Hepatocyte (in vitro differentiated cells): ENCODE measurements at regions not wholly inside any gene's neighbourhood (a gene's known extent, or its start where the extent isn't known, plus 50 kb on each side); places are given as distances from the start of the nearest gene placed in this dataset.

Source experiments
- DNase-seq: peaks from one replicate; pipeline ENCODE4 v3.0.0-alpha.2; 2016; ENCODE audit warnings: low spot score
- H2AFZ ChIP-seq: fragments of 200-600 bp; sonication (generic); 2 replicates; pipeline ENCODE4 v1.6.0; 2016; ENCODE audit warnings: antibody characterized with exemption, mild to moderate bottlenecking
- H3K27ac ChIP-seq: fragments of 200-600 bp; sonication (generic); 2 replicates; pipeline ENCODE4 v1.5.1; 2016; ENCODE audit warnings: mild to moderate bottlenecking
- H3K27me3 ChIP-seq: fragments of 200-600 bp; sonication (generic); 2 replicates; pipeline ENCODE4 v1.6.1; 2016
- H3K36me3 ChIP-seq: fragments of 200-600 bp; sonication (generic); replicated peaks from 2 replicates; pipeline ENCODE4 v1.5.1; 2016; ENCODE audit warnings: low read depth; ENCODE audit not compliant: insufficient read depth
- H3K4me1 ChIP-seq: fragments of 200-600 bp; sonication (generic); 2 replicates; pipeline ENCODE4 v1.5.1; 2016; ENCODE audit warnings: mild to moderate bottlenecking, moderate library complexity; ENCODE audit not compliant: insufficient read depth
- H3K4me2 ChIP-seq: fragments of 200-600 bp; sonication (generic); 2 replicates; pipeline ENCODE4 v1.6.0; 2016
- H3K4me3 ChIP-seq: fragments of 200-600 bp; sonication (generic); 2 replicates; pipeline ENCODE4 v1.5.1; 2016; ENCODE audit warnings: mild to moderate bottlenecking
- H3K79me2 ChIP-seq: fragments of 200-600 bp; sonication (generic); 2 replicates; pipeline ENCODE4 v1.6.0; 2017; ENCODE audit warnings: mild to moderate bottlenecking
- H3K9me2 ChIP-seq: fragments of 200-600 bp; sonication (generic); replicated peaks from 2 replicates; pipeline ENCODE4 v1.6.0; 2017; ENCODE audit warnings: mild to moderate bottlenecking; ENCODE audit not compliant: insufficient read depth
- H3K9me3 ChIP-seq: fragments of 200-600 bp; sonication (generic); 2 replicates; pipeline ENCODE4 v1.5.1; 2016; ENCODE audit warnings: low read depth, mild to moderate bottlenecking
- H4K20me1 ChIP-seq: fragments of 200-600 bp; sonication (generic); 2 replicates; pipeline ENCODE4 v1.6.0; 2016; ENCODE audit warnings: mild to moderate bottlenecking; ENCODE audit not compliant: insufficient read depth, poor library complexity, severe bottlenecking
- EZH2 ChIP-seq: fragments of 200-600 bp; sonication (generic); IDR thresholded peaks from 2 replicates; pipeline ENCODE4 v1.6.1; 2016; ENCODE audit warnings: antibody characterized with exemption, mild to moderate bottlenecking, borderline replicate concordance
- EZH2phosphoT487 ChIP-seq: fragments of 200-600 bp; sonication (generic); IDR thresholded peaks from one replicate; pipeline ENCODE4 v1.6.1; 2018; ENCODE audit warnings: antibody characterized with exemption, mild to moderate bottlenecking, low read depth, moderate library complexity; ENCODE audit not compliant: unreplicated experiment, severe bottlenecking
- WGBS: methylation state at CpG from one replicate; pipeline ENCODE4 v1.1.6; 2016; ENCODE audit warnings: low lambda C conversion rate; ENCODE audit errors: missing lambda C conversion rate; 5-methylcytosine and 5-hydroxymethylcytosine counted together
- TF ChIP-seq, protein P1 (sequence below): fragments of 200-600 bp; sonication (generic); IDR thresholded peaks from 2 replicates; pipeline ENCODE4 v1.5.1; 2016; ENCODE audit warnings: antibody characterized with exemption, mild to moderate bottlenecking; ENCODE audit not compliant: poor library complexity

DNA sequence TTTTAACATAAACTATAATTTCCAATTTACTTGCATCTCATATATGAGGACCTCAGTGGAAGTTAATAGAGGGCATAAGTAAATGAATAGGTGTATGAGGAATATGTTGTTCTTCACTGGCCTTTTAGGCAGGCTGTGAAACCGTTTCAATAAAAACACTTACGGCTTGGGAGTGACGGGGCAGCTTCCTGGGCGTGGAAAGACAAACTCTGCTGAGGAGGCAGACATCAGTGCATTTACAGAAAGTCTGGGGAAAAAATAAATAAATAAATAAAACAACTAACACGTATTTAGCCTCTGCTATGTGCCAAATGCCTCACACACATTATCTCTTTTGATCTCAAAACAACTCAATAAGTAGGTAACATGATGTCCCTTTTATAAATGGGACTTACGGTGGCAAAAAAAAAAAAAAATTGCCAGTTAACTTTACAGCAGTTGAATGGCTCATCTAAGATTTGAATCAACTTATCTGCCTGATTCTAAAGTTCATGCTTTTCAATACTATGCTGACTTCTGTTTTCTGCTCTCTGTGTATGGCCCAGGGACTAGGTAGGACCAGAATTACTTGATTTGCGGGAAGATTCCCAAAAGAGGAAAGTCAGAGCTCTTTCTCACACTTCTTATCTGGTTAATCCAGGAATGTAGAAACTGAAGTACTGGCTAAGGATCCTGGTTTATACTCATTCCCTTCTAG lies 77.5 kb upstream of the LRATD1 start:
- H3K79me2 ChIP-seq, result no peaks in the 10 kb centered on the region
- DNase-seq, result no peak
- no peaks in the 10 kb centered on the region for H3K9me2 ChIP-seq
- 56% methylated on average over 7 of the region's 7 CpGs for WGBS
- H3K4me3 ChIP-seq, result no peak overlapping the region
- TF ChIP-seq, protein P1, sequence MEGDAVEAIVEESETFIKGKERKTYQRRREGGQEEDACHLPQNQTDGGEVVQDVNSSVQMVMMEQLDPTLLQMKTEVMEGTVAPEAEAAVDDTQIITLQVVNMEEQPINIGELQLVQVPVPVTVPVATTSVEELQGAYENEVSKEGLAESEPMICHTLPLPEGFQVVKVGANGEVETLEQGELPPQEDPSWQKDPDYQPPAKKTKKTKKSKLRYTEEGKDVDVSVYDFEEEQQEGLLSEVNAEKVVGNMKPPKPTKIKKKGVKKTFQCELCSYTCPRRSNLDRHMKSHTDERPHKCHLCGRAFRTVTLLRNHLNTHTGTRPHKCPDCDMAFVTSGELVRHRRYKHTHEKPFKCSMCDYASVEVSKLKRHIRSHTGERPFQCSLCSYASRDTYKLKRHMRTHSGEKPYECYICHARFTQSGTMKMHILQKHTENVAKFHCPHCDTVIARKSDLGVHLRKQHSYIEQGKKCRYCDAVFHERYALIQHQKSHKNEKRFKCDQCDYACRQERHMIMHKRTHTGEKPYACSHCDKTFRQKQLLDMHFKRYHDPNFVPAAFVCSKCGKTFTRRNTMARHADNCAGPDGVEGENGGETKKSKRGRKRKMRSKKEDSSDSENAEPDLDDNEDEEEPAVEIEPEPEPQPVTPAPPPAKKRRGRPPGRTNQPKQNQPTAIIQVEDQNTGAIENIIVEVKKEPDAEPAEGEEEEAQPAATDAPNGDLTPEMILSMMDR, result no peak
- no peak for TF ChIP-seq EZH2
- TF ChIP-seq EZH2phosphoT487, result no peak
- H3K27ac ChIP-seq, result peak overlapping the region; percentile 79
- no peaks in the 10 kb centered on the region for H3K27me3 ChIP-seq
- peak overlapping the region; percentile 25 for H3K4me2 ChIP-seq
- no peaks in the 10 kb centered on the region for H3K9me3 ChIP-seq
- H2AFZ ChIP-seq, result no peak overlapping the region
- no peaks in the 10 kb centered on the region for H4K20me1 ChIP-seq
- H3K4me1 ChIP-seq, result peaks cover 12% of the 10 kb centered on the region
- no peaks in the 10 kb centered on the region for H3K36me3 ChIP-seq

DNA sequence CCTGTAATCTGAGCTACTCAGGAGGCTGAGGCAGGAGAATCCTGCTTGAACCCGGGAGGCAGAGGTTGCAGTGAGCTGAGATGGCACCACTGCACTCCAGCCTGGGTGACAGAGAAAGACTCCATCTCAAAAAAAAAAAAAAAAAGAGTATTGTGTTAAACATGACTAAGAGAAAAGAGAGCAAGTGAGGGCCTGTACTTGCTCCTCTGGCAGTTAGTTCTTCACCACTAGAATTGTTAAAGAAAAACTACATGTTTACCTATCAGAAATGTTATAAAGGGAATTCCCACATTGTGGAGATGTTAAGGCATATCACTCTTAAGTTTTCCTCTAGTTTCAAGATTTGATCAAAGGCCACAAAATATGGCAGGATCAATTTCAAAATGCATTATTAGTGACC lies 75.4 kb upstream of the LRATD1 start:
- no peaks in the 10 kb centered on the region for H4K20me1 ChIP-seq
- TF ChIP-seq EZH2, result no peak
- no peak for TF ChIP-seq EZH2phosphoT487
- TF ChIP-seq, protein P1, result no peak
- H3K27me3 ChIP-seq, result no peaks in the 10 kb centered on the region
- no peaks in the 10 kb centered on the region for H3K9me3 ChIP-seq
- H3K9me2 ChIP-seq, result no peaks in the 10 kb centered on the region
- no peaks in the 10 kb centered on the region for H3K79me2 ChIP-seq
- H3K4me3 ChIP-seq, result no peak overlapping the region
- 88% methylated on average over 1 of the region's 1 CpG for WGBS
- H2AFZ ChIP-seq, result no peak overlapping the region
- no peaks in the 10 kb centered on the region for H3K36me3 ChIP-seq
- peak overlapping the region; percentile 79 for H3K27ac ChIP-seq
- DNase-seq, result no peak
- peaks cover 9% of the 10 kb centered on the region for H3K4me1 ChIP-seq
- H3K4me2 ChIP-seq, result no peak overlapping the region

DNA sequence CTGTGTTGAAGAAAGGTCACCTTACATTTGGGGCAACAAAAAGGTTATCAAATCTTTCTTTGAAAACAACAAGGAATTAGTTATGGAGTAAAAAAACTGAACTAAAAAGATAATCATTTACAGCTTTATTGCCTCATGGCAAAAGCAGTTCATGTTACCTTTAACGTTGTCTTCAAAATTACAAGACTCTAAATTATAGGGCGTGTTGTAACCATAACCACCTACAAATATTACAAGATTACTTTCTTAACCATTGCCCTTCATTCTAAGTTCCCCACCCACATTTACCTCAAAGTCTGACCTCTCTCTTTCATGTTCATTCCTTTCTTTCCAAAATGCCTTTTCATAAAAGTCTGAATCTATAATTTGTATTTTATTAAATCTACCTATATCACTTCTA lies 74.6 kb upstream of the LRATD1 start:
- no peak overlapping the region for H2AFZ ChIP-seq
- no peaks in the 10 kb centered on the region for H3K79me2 ChIP-seq
- H3K27me3 ChIP-seq, result no peaks in the 10 kb centered on the region
- 53% methylated on average over 2 of the region's 2 CpGs for WGBS
- H3K9me2 ChIP-seq, result no peaks in the 10 kb centered on the region
- H3K27ac ChIP-seq, result peak overlapping the region; percentile 89
- no peak overlapping the region for H3K4me3 ChIP-seq
- DNase-seq, result no peak
- no peaks in the 10 kb centered on the region for H3K36me3 ChIP-seq
- peak overlapping the region; percentile 13 for H3K4me2 ChIP-seq
- H4K20me1 ChIP-seq, result no peaks in the 10 kb centered on the region
- peaks cover 9% of the 10 kb centered on the region for H3K4me1 ChIP-seq
- TF ChIP-seq EZH2, result no peak
- H3K9me3 ChIP-seq, result no peaks in the 10 kb centered on the region

DNA sequence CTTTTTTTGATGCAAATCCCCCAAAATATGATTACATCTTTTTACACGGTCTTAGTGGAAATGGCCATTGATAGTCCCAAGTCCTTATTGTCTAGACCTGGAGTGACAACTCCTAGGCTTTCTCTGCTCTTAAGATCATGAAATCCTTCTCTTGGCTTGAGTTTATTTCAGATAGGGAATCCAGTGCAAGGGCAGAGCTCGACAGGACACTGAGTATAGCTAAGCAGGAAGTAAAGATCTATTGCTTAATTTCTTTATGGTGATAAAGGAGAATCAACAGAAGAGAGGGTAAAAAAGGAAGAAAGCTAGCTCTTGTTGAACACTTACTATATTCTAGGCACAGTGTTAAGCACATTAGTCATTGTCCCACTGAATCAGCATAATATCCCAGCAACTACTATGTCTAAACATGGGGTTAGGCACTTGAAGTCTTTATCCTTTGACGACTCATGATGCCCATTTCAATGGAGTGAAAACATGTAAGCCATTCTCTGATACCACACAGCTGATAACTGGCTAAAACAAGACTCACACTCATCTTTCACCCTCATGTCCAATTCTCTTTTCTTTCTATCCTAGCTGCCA lies 74.1 kb upstream of the LRATD1 start:
- no peaks in the 10 kb centered on the region for H3K27me3 ChIP-seq
- H3K9me3 ChIP-seq, result no peaks in the 10 kb centered on the region
- no peaks in the 10 kb centered on the region for H3K79me2 ChIP-seq
- H2AFZ ChIP-seq, result no peak overlapping the region
- no peak for TF ChIP-seq EZH2
- TF ChIP-seq, protein P1, result no peak
- TF ChIP-seq EZH2phosphoT487, result no peak
- H3K9me2 ChIP-seq, result no peaks in the 10 kb centered on the region
- H3K4me2 ChIP-seq, result peak overlapping the region; percentile 13
- H3K27ac ChIP-seq, result peak overlapping the region; percentile 89
- H3K4me1 ChIP-seq, result peaks cover 9% of the 10 kb centered on the region
- H3K36me3 ChIP-seq, result no peaks in the 10 kb centered on the region
- no peak for DNase-seq
- H4K20me1 ChIP-seq, result no peaks in the 10 kb centered on the region
- WGBS, result 66% methylated on average over 3 of the region's 3 CpGs
- no peak overlapping the region for H3K4me3 ChIP-seq
